ENCODE measurements at regions not wholly inside any gene's neighbourhood (a gene's known extent, or its start where the extent isn't known, plus 50 kb on each side); places are given as distances from the start of the nearest gene placed in this dataset.

GRCh38 chr9:71628247-71628646 lies 140.1 kb downstream of the CEMIP2 start:
- no peaks in the 10 kb centered on the region for H3K36me3 ChIP-seq (replicated peaks; ENCODE audit: insufficient read depth, low read depth)
- TF ChIP-seq EZH2 (IDR thresholded peaks at IDR 0.05; ENCODE audit: borderline replicate concordance) (no peak), EZH2phosphoT487 (IDR thresholded peaks at IDR 0.05; ENCODE audit: low read depth, severe bottlenecking, unreplicated experiment) (no peak)
- TF ChIP-seq, protein P1, sequence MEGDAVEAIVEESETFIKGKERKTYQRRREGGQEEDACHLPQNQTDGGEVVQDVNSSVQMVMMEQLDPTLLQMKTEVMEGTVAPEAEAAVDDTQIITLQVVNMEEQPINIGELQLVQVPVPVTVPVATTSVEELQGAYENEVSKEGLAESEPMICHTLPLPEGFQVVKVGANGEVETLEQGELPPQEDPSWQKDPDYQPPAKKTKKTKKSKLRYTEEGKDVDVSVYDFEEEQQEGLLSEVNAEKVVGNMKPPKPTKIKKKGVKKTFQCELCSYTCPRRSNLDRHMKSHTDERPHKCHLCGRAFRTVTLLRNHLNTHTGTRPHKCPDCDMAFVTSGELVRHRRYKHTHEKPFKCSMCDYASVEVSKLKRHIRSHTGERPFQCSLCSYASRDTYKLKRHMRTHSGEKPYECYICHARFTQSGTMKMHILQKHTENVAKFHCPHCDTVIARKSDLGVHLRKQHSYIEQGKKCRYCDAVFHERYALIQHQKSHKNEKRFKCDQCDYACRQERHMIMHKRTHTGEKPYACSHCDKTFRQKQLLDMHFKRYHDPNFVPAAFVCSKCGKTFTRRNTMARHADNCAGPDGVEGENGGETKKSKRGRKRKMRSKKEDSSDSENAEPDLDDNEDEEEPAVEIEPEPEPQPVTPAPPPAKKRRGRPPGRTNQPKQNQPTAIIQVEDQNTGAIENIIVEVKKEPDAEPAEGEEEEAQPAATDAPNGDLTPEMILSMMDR (IDR thresholded peaks at IDR 0.05; ENCODE audit: poor library complexity) = no peak
- no peak overlapping the region for H3K4me3 ChIP-seq
- H3K9me3 ChIP-seq (ENCODE audit: low read depth) = no peaks in the 10 kb centered on the region
- 95% methylated on average over 3 of the region's 3 CpGs for WGBS (ENCODE audit: low lambda C conversion rate, missing lambda C conversion rate)
- H3K9me2 ChIP-seq (replicated peaks; ENCODE audit: insufficient read depth) = no peaks in the 10 kb centered on the region
- no peaks in the 10 kb centered on the region for H3K4me1 ChIP-seq (ENCODE audit: insufficient read depth)
- no peaks in the 10 kb centered on the region for H4K20me1 ChIP-seq (ENCODE audit: insufficient read depth, poor library complexity, severe bottlenecking)
- no peak for DNase-seq (ENCODE audit: low spot score)
- H3K27ac ChIP-seq = no peak overlapping the region
- H3K4me2 ChIP-seq = no peak overlapping the region
- H3K27me3 ChIP-seq = no peaks in the 10 kb centered on the region
- H3K79me2 ChIP-seq = no peaks in the 10 kb centered on the region
- H2AFZ ChIP-seq = no peak overlapping the region

DNA sequence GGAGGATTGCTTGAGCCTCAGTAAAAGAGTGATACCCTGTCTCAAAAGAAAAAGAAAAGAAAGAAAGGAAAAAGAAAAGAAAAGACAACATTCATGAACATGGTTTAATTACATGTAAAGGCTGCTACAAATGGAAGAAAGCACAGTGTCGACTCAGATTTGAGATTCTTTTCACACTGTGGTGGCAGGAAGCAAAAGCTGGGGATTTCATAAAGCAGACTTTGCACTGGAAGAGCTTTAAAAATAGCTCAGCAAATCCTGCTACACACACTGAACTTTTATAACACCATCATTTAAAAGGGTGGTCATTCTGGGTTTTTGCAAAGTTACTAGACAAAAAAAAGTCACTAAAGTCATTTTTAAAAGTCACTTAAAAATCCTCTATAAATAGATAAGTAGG lies 140.8 kb downstream of the CEMIP2 start:
- Histone ChIP-seq H2AFZ (no peak overlapping the region), H3K4me3 (no peak overlapping the region), H4K20me1 (ENCODE audit: insufficient read depth, poor library complexity, severe bottlenecking) (no peaks in the 10 kb centered on the region), H3K36me3 (replicated peaks; ENCODE audit: insufficient read depth, low read depth) (no peaks in the 10 kb centered on the region), H3K9me3 (ENCODE audit: low read depth) (no peaks in the 10 kb centered on the region), H3K27me3 (no peaks in the 10 kb centered on the region), H3K79me2 (no peaks in the 10 kb centered on the region), H3K27ac (peak overlapping the region; percentile 72), H3K4me1 (ENCODE audit: insufficient read depth) (no peaks in the 10 kb centered on the region), H3K4me2 (no peak overlapping the region), H3K9me2 (replicated peaks; ENCODE audit: insufficient read depth) (no peaks in the 10 kb centered on the region)
- TF ChIP-seq, protein P1 (IDR thresholded peaks at IDR 0.05; ENCODE audit: poor library complexity) = no peak
- no peak for TF ChIP-seq EZH2 (IDR thresholded peaks at IDR 0.05; ENCODE audit: borderline replicate concordance)
- TF ChIP-seq EZH2phosphoT487 (IDR thresholded peaks at IDR 0.05; ENCODE audit: low read depth, severe bottlenecking, unreplicated experiment) = no peak
- peak; percentile 21 for DNase-seq (ENCODE audit: low spot score)
- 47% methylated on average over 1 of the region's 1 CpG for WGBS (ENCODE audit: low lambda C conversion rate, missing lambda C conversion rate)

GRCh38 chr9:71626395-71626794 lies 141.9 kb downstream of the CEMIP2 start:
- no peaks in the 10 kb centered on the region for H3K4me1 ChIP-seq (ENCODE audit: insufficient read depth)

More at GRCh38 chr9:71626395-71626794, 141.9 kb downstream of the CEMIP2 start:
- Histone ChIP-seq H3K36me3 (replicated peaks; ENCODE audit: insufficient read depth, low read depth) (no peaks in the 10 kb centered on the region), H3K9me3 (ENCODE audit: low read depth) (no peaks in the 10 kb centered on the region), H3K27ac (no peak overlapping the region), H4K20me1 (ENCODE audit: insufficient read depth, poor library complexity, severe bottlenecking) (no peaks in the 10 kb centered on the region), H3K4me2 (no peak overlapping the region), H3K79me2 (no peaks in the 10 kb centered on the region), H3K9me2 (replicated peaks; ENCODE audit: insufficient read depth) (no peaks in the 10 kb centered on the region), H3K27me3 (no peaks in the 10 kb centered on the region), H3K4me3 (no peak overlapping the region), H2AFZ (no peak overlapping the region)
- no peak for TF ChIP-seq EZH2 (IDR thresholded peaks at IDR 0.05; ENCODE audit: borderline replicate concordance)
- TF ChIP-seq EZH2phosphoT487 (IDR thresholded peaks at IDR 0.05; ENCODE audit: low read depth, severe bottlenecking, unreplicated experiment) = no peak
- TF ChIP-seq, protein P1 (IDR thresholded peaks at IDR 0.05; ENCODE audit: poor library complexity) = no peak
- 70% methylated on average over 1 of the region's 1 CpG for WGBS (ENCODE audit: low lambda C conversion rate, missing lambda C conversion rate)
- no peak for DNase-seq (ENCODE audit: low spot score)

All from hepatocyte (in vitro differentiated cells).